ENCODE measurements at regions not wholly inside any gene's neighbourhood (a gene's known extent, or its start where the extent isn't known, plus 50 kb on each side); places are given as distances from the start of the nearest gene placed in this dataset.
A peak's percentile ranks its signal among the peaks of the same experiment; 100 is the strongest.

GRCh38 chr15:100784493-100785180 is 95.0 kb upstream of the ALDH1A3 start:
- no peak for DNase-seq (ENCODE audit: low read depth)

GRCh38 chr15:100785181-100786138 is 94.2 kb upstream of the ALDH1A3 start:
- no peak for DNase-seq (ENCODE audit: low read depth)

DNA sequence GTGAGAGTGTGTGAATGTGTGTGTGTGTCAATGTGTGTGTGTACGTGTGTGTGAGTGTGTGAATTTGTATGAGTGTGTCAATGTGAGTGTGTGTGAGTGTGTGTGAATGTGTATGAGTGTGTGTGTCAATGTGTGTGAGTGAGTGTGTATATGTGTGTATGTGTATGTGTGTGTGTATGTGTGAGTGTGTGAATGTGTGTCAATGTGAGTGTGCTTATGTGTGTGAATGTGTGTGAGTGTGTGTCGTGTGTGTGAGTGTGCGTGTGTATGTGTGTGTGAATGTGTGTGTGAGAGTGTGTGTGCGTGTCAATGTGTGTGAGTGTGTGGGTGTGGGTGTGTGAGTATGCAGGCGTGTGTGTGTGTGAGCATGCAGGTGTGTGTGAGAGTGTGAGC is 93.5 kb upstream of the ALDH1A3 start:
- DNase-seq (ENCODE audit: low read depth) = no peak

GRCh38 chr15:100786901-100787566 is 92.6 kb upstream of the ALDH1A3 start:
- DNase-seq (ENCODE audit: low read depth) = no peak

GRCh38 chr15:100787567-100788417 is 91.8 kb upstream of the ALDH1A3 start:
- no peak for DNase-seq (ENCODE audit: low read depth)

GRCh38 chr15:100788418-100789105 is 91.1 kb upstream of the ALDH1A3 start:
- no peak for DNase-seq (ENCODE audit: low read depth)

DNA sequence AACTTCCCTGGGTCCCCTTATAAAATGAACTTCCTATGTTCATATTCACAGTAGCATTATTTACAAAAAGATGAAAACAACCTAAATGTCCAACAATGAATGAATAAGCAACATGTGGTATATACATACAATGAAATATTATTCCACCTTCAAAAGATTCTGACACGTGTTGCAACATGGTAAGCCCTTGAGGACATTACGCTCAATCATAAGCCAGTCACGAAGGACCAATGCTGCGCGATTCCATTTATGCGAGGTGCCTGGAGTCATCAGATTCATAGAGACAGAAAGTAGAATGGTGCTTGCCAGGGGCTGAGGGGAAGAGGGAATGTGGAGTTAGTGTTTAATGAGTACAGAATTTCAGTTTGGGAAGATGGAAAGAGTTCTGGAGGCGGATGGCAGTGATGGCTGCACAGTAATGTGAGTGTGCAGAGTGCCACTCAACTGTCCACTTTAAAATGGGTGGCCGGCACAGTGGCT is 88.8 kb upstream of the ALDH1A3 start:
- no peak for DNase-seq (ENCODE audit: low read depth)

DNA sequence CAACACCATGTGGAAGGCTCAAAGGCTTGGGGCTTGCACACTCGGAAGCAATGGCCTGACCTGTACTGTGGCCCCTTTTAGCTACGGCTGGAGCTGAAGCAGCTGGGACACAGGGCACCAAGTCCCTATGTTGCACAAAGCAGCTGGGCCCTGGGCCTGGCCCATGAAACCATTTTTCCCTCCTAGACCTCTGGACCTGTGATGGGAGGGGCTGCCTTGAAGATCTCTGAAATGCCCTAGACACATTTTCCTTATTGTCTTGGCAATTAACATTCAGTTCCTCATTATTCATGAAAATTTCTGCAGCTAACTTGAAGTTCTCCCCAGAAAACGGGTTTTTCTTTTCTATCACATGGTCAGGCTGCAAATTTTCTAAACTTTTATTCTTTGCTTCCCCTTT is 85.6 kb upstream of the ALDH1A3 start:
- DNase-seq (ENCODE audit: low read depth) = no peak

GRCh38 chr15:100801256-100801900 is 78.3 kb upstream of the ALDH1A3 start:
- no peak for DNase-seq (ENCODE audit: low read depth)

DNA sequence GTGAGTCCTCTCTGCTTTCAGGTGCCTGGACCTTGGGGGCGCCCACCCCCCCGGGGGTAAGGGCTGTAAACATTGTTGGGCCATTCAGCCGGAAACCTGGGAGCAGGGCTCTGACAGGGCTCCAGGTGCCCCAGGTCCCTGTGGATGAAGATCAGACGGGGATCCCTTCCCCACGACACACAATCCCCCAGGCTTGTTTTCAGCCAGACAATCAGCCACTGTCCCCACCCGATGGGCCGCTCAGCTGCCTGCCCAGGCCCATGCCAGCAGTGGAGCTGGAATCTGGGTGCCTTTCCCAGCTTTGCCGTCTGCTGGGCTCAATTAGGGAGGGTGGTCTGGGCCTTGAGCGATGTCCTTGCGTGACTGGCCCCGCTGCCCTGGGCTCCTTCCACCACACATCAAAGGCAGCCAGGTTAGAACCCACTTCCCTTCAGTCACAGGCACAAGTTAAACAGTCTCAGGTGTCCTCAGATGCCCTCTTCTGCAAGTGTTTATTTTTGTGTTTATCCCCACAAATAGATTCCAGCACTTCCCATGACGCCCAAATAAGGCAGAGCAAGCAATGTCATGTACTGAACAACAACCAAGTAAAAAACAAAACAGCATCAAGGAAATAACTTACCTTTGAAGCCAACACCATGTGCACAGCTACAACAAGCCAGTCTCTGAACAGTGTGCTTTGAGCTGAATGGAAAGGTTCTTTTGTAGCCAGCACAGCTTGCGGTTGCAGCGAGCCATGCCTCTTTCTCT is 77.0 kb upstream of the ALDH1A3 start:
- DNase-seq (ENCODE audit: low read depth) = no peak

DNA sequence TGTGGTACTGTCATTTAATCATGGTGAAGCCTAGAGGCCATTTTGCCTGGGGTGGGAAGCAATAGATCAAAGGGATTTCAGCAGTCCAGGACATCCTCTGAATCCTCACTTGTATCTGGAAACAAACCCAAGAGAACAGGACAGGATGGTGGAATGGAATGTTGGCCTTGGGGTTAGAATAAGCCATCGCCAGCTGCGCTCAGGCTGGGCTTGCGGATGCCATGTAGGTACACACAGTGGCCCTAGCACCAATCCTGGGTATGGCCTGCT is 76.5 kb upstream of the ALDH1A3 start:
- no peak for DNase-seq (ENCODE audit: low read depth)

GRCh38 chr15:100806157-100806556 is 73.5 kb upstream of the ALDH1A3 start:
- no peak for DNase-seq (ENCODE audit: low read depth)

GRCh38 chr15:100807028-100807427 is 72.6 kb upstream of the ALDH1A3 start:
- DNase-seq (ENCODE audit: low read depth) = no peak

DNA sequence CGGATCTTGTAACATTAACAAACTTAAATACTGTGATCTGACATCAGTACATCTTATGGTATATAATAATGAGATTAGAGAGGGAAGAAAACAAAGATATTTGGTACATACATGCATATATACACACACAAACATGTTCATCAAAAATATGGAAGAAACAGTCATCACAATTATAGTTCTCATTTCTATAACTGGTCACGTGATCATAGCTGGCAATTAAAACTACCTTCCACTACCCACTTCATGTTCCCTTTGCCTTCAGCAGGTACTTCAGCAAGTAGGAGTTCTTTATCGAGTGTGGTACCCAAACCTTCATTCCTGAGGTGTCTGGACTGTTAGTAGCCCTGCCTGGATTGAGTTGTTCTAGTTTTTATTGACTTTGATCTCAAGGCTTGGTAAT is 70.9 kb upstream of the ALDH1A3 start:
- DNase-seq (ENCODE audit: low read depth) = no peak

- peak; percentile 14 for DNase-seq (ENCODE audit: low read depth)
Measured at GRCh38 chr15:100809151-100809550, 70.5 kb upstream of the ALDH1A3 start.

DNA sequence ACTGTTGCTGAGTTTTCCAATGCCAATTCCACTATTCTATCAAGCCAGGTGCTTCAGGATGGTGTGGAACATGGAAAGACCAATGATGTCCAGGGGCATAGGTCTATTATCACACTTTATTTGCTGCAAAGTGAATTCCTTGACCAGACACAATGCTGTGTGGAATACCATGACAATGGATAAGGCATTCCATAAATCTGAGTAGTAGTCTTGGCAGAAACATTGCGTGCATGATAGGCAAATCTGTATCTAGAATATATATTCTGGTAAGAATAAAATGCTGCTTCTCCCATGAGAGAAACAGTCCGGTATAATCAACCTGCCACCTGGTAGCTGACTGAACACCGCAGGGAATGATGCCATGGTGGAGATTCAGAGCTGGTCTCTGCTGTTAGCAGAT is 70.0 kb upstream of the ALDH1A3 start:
- DNase-seq (ENCODE audit: low read depth) = peak; percentile 57

GRCh38 chr15:100810229-100810628 is 69.4 kb upstream of the ALDH1A3 start:
- no peak for DNase-seq (ENCODE audit: low read depth)

- DNase-seq (ENCODE audit: low read depth) = no peak
Measured at GRCh38 chr15:100810831-100811230, 68.8 kb upstream of the ALDH1A3 start.

GRCh38 chr15:100812802-100813201 is 66.8 kb upstream of the ALDH1A3 start:
- no peak for DNase-seq (ENCODE audit: low read depth)

DNA sequence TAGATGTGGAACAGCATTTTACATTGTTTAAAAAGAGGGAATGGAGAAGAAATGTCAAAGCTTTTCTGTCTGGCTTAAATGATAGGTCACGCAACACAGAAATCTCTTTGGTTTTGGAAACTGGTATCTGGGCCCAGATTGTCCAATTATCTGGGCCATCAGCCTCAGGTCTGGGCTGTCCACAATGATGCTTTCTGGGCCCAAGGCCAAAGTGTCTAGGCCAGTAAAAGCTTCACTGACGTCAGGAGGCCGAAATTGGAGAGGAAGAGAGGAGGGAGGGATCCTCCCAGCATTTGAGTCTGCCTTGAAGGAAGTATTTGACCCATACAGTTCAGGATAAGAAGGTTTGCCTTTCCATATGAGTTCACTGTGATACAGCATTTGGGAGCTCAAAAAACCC is 60.7 kb upstream of the ALDH1A3 start:
- DNase-seq (ENCODE audit: low read depth) = peak; percentile 44
